GM10266 (cell line): ENCODE measurements at regions not wholly inside any gene's neighbourhood (a gene's known extent, or its start where the extent isn't known, plus 50 kb on each side); places are given as distances from the start of the nearest gene placed in this dataset.
A peak's percentile ranks its signal among the peaks of the same experiment; 100 is the strongest.

Experiments
- DNase-seq: peaks from one replicate; pipeline ENCODE4 v3.0.0; 2012; ENCODE audit errors: extremely low spot score
- CTCF ChIP-seq: IDR thresholded peaks from 2 replicates; pipeline ENCODE4 v1.5.1; 2012; ENCODE audit warnings: mild to moderate bottlenecking, low read depth; ENCODE audit not compliant: control insufficient read depth, insufficient read depth; ENCODE audit errors: missing control alignments

GRCh38 chr17:45646288-45646988 lies 137.7 kb upstream of the CRHR1 start:
- no peak for TF ChIP-seq CTCF
- DNase-seq, result no peak

GRCh38 chr17:45648642-45649041 lies 135.5 kb upstream of the CRHR1 start:
- DNase-seq, result no peak
- TF ChIP-seq CTCF, result peak; percentile 30

GRCh38 chr17:45649796-45650195 lies 134.3 kb upstream of the CRHR1 start:
- DNase-seq, result no peak
- TF ChIP-seq CTCF, result no peak

- no peak for TF ChIP-seq CTCF
- no peak for DNase-seq
These were observed 133.6 kb upstream of the CRHR1 start for GRCh38 chr17:45650561-45650960.

- no peak for TF ChIP-seq CTCF
These were observed 132.9 kb upstream of the CRHR1 start for GRCh38 chr17:45651145-45651709.

GRCh38 chr17:45653616-45654015 lies 130.5 kb upstream of the CRHR1 start:
- no peak for TF ChIP-seq CTCF
- no peak for DNase-seq

More at GRCh38 chr17:45651145-45651709, 132.9 kb upstream of the CRHR1 start:
- DNase-seq, result no peak

- TF ChIP-seq CTCF, result no peak
- no peak for DNase-seq
These were observed 127.5 kb upstream of the CRHR1 start for GRCh38 chr17:45656527-45657181.
